ENCODE measurements at regions not wholly inside any gene's neighbourhood (a gene's known extent, or its start where the extent isn't known, plus 50 kb on each side); places are given as distances from the start of the nearest gene placed in this dataset.

- TF ChIP-seq, protein P1, sequence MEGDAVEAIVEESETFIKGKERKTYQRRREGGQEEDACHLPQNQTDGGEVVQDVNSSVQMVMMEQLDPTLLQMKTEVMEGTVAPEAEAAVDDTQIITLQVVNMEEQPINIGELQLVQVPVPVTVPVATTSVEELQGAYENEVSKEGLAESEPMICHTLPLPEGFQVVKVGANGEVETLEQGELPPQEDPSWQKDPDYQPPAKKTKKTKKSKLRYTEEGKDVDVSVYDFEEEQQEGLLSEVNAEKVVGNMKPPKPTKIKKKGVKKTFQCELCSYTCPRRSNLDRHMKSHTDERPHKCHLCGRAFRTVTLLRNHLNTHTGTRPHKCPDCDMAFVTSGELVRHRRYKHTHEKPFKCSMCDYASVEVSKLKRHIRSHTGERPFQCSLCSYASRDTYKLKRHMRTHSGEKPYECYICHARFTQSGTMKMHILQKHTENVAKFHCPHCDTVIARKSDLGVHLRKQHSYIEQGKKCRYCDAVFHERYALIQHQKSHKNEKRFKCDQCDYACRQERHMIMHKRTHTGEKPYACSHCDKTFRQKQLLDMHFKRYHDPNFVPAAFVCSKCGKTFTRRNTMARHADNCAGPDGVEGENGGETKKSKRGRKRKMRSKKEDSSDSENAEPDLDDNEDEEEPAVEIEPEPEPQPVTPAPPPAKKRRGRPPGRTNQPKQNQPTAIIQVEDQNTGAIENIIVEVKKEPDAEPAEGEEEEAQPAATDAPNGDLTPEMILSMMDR (IDR thresholded peaks at IDR 0.05; ENCODE audit: low read length) = no peak
- TF ChIP-seq EZH2 (IDR thresholded peaks at IDR 0.05; ENCODE audit: borderline replicate concordance, low read length) = no peak
Measured at GRCh38 chr4:31236020-31236638, 516.0 kb downstream of the PCDH7 start.

Data from OCI-LY1 (cell line).